Uterus (tissue), 3 donors: ENCODE measurements at regions not wholly inside any gene's neighbourhood (a gene's known extent, or its start where the extent isn't known, plus 50 kb on each side); places are given as distances from the start of the nearest gene placed in this dataset.

Experiments used
- DNase-seq, 2 donors: peaks; one replicate each; pipeline ENCODE4 v3.0.0-alpha.2; 2019 to 2020
- H3K27ac ChIP-seq, 2 donors: fragments of 200-600 bp; sonication (generic); 1 replicate in 1 of 2; 2 replicates in 1 of 2; pipeline ENCODE4 v1.5.1; 2016 to 2018
- H3K27me3 ChIP-seq, 2 donors: fragments of 200-600 bp; sonication (generic); one replicate each; pipeline ENCODE4 v1.5.1; 2018 to 2019; ENCODE audit warnings: control low read depth in 1 of 2
- H3K36me3 ChIP-seq, 2 donors: fragments of 200-600 bp; sonication (generic); one replicate each; pipeline ENCODE4 v1.5.1; 2019; ENCODE audit warnings: control low read depth in 1 of 2
- H3K4me1 ChIP-seq, 2 donors: fragments of 200-600 bp; sonication (generic); one replicate each; pipeline ENCODE4 v1.5.1; 2018 to 2019; ENCODE audit warnings: control low read depth in 1 of 2
- H3K4me3 ChIP-seq, 2 donors: fragments of 200-600 bp; sonication (generic); 1 replicate in 1 of 2; 2 replicates in 1 of 2; pipeline ENCODE4 v1.5.1; 2018 to 2019; ENCODE audit warnings: mild to moderate bottlenecking in 1 of 2
- H3K9me3 ChIP-seq, 2 donors: fragments of 200-600 bp; sonication (generic); one replicate each; pipeline ENCODE4 v1.5.1; 2019; ENCODE audit warnings: control low read depth in 1 of 2
- CTCF ChIP-seq, 4 experiments: fragments of 200-600 bp in 2 of 4; fragments of 450-650 bp in 2 of 4; sonication (generic) in 2 of 4; IDR thresholded peaks; one replicate each; pipeline ENCODE4 v1.5.1; 2016 to 2019; ENCODE audit warnings: antibody characterized with exemption in 4 of 4, mild to moderate bottlenecking in 2 of 4, moderate library complexity in 1 of 4
- POLR2A ChIP-seq, 2 donors: fragments of 450-650 bp; IDR thresholded peaks; one replicate each; pipeline ENCODE4 v1.6.1; 2016; ENCODE audit warnings: antibody characterized with exemption in 2 of 2, mild to moderate bottlenecking in 1 of 2, moderate library complexity in 1 of 2
- intact Hi-C: fragments of 100-400 bp; cut with DNase I; formaldehyde crosslinking; loops from one replicate; pipeline ENCODE4 v1.15.1; 2023; ENCODE audit warnings: low total_unique reads
- donor health status: DM: yes; HTN: yes; CAD: no.

GRCh38 chr6:163889904-163890514, 475.5 kb downstream of the QKI start:
- H3K4me3 ChIP-seq: no peak overlapping the region
- intact Hi-C loops: no loop called here
- H3K4me1 ChIP-seq: no peaks in the 10 kb centered on the region
- no peak for DNase-seq
- H3K27me3 ChIP-seq: no peaks in the 10 kb centered on the region
- H3K9me3 ChIP-seq: no peaks in the 10 kb centered on the region
- no peak for TF ChIP-seq CTCF (IDR thresholded peaks at IDR 0.05)
- TF ChIP-seq POLR2A (IDR thresholded peaks at IDR 0.05): no peak
- H3K36me3 ChIP-seq: no peaks in the 10 kb centered on the region
- no peak overlapping the region for H3K27ac ChIP-seq

GRCh38 chr6:163888030-163888819, 473.7 kb downstream of the QKI start:
- Histone ChIP-seq H3K4me1 (no peaks in the 10 kb centered on the region), H3K4me3 (no peak overlapping the region)

GRCh38 chr6:163886428-163886827, 471.9 kb downstream of the QKI start:
- H3K4me1 ChIP-seq: no peaks in the 10 kb centered on the region
- H3K9me3 ChIP-seq: no peaks in the 10 kb centered on the region
- intact Hi-C loops: no loop called here

More at GRCh38 chr6:163888030-163888819, 473.7 kb downstream of the QKI start:
- Histone ChIP-seq H3K9me3 (no peaks in the 10 kb centered on the region), H3K27ac (no peak overlapping the region), H3K36me3 (no peaks in the 10 kb centered on the region), H3K27me3 (no peaks in the 10 kb centered on the region)
- DNase-seq: no peak
- TF ChIP-seq POLR2A (IDR thresholded peaks at IDR 0.05) (no peak), CTCF (IDR thresholded peaks at IDR 0.05) (no peak)
- intact Hi-C loops: no loop called here

GRCh38 chr6:163883984-163884383, 469.5 kb downstream of the QKI start:
- intact Hi-C loops: no loop called here
- TF ChIP-seq CTCF (IDR thresholded peaks at IDR 0.05): no peak
- TF ChIP-seq POLR2A (IDR thresholded peaks at IDR 0.05): no peak

More at GRCh38 chr6:163886428-163886827, 471.9 kb downstream of the QKI start:
- Histone ChIP-seq H3K27ac (no peak overlapping the region), H3K4me3 (no peak overlapping the region), H3K27me3 (no peaks in the 10 kb centered on the region), H3K36me3 (no peaks in the 10 kb centered on the region)
- no peak for DNase-seq
- TF ChIP-seq CTCF (IDR thresholded peaks at IDR 0.05) (no peak), POLR2A (IDR thresholded peaks at IDR 0.05) (no peak)

GRCh38 chr6:163878698-163879097, 464.2 kb downstream of the QKI start:
- TF ChIP-seq POLR2A (IDR thresholded peaks at IDR 0.05): no peak
- TF ChIP-seq CTCF (IDR thresholded peaks at IDR 0.05): no peak
- no peak overlapping the region for H3K27ac ChIP-seq
- no peak overlapping the region for H3K4me3 ChIP-seq
- no peaks in the 10 kb centered on the region for H3K27me3 ChIP-seq
- H3K9me3 ChIP-seq: no peaks in the 10 kb centered on the region
- DNase-seq: no peak
- intact Hi-C loops: no loop called here
- H3K4me1 ChIP-seq: no peaks in the 10 kb centered on the region
- H3K36me3 ChIP-seq: no peaks in the 10 kb centered on the region

More at GRCh38 chr6:163883984-163884383, 469.5 kb downstream of the QKI start:
- Histone ChIP-seq H3K4me1 (no peaks in the 10 kb centered on the region), H3K36me3 (no peaks in the 10 kb centered on the region), H3K4me3 (no peak overlapping the region), H3K9me3 (no peaks in the 10 kb centered on the region), H3K27ac (no peak overlapping the region), H3K27me3 (no peaks in the 10 kb centered on the region)
- no peak for DNase-seq
